ENCODE measurements at regions not wholly inside any gene's neighbourhood (a gene's known extent, or its start where the extent isn't known, plus 50 kb on each side); places are given as distances from the start of the nearest gene placed in this dataset.
"Not testable (repeated sequence)": the region's sequence is repeated elsewhere in the genome, so short reads cannot be mapped to it uniquely, and the experiment has no call there.

DNA sequence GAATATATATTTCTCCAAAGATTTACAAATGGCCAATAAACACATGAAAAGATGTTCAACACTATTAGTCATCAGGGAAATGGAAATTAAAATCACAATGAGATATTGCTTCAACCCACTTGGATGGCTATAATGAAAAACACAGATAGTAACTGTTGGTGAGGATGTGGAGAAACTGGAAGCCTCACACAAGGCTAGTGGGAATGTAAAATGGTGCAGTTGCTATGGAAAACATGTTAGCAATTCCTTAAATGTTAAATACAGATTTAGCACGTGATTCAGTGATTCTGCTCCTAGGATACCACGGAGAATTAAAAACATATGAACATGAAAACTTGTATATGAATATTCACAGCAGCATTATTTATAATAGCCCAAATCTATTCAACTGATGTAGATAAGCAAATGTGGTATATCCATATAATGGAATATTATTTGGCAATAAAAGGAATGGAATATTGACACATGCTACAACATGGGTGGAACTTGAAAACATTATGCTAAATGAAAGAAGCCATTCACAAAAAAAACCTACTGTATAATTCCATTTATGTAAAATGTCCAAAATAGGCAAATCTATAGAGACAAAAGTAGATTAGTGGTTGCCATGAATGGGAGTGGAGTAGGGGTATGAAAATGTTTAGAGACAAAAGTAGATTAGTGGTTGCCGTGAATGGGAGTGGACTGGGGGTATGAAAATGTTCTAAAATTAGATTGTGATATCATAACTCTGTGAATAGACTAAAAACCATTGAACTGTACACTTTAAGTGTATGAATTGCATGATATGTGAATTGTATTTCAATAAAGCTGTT is 227.1 kb upstream of the DDHD1 start:
- no peak for DNase-seq (ENCODE audit: low read depth in 3 of 3, low spot score in 2 of 3)

- DNase-seq (ENCODE audit: low read depth in 3 of 3, low spot score in 2 of 3): no peak
Measured at GRCh38 chr14:53378142-53378541, 225.0 kb upstream of the DDHD1 start.

DNA sequence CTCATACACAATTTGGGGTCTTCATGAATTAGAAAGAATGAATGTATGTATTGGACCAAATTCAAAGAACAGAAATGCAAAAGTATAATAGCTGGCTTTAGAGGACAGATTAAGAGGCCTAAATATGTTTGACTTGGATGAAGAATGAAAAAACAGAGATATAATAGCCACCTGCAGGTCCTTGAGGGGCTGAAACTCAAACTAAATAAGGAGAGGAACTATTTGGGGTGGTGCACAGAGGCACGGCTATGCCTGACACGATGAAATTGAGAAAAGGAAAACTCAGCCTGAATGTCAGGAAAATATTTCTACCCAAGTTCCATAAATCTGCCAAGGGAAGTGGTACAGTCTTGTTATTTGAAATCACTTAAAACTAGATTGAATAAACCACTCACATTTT is 222.9 kb upstream of the DDHD1 start:
- no peak for DNase-seq (ENCODE audit: low read depth in 3 of 3, low spot score in 2 of 3)

DNA sequence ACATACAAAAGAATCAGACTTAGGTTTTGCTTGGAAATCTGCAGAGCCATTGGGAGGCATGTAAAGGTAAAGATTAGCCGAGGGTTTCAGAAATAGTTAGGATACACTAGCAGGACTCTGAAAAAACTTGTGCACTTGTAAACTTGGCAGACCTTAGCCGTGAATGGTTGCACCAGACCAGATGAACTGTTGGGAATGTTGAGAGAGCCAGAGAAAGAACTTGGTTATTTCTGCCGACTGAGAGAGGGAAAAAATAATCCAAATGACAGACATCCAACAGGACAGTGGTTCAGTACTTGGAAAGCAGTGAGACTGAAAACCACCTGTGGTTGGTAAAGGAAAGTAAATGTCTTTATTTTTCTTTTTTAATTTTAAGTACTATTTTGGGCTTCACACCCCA is 222.5 kb upstream of the DDHD1 start:
- DNase-seq (ENCODE audit: low read depth in 3 of 3, low spot score in 2 of 3): no peak

DNA sequence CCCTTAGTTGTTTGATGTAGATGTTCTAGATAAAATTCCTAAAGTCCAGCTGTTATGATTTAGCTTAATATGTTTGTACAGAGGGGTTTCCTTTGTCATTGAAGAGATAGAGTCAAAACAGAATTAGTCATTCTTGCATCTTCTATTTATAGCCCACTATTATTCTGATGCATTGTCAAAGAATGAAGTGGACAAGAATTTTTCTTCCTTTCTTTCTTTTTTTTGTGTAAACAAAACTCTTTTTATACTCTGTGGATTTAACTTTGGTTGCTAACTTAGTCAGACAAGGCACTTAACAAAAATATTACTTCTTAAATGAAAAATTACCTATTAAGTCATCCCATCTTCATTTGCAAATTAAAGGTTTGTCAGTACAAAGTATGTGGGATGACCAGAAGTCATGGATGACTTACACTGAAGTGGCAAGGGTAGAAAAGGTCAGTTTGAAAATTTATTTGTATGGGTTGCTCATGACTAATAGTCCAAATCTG is 215.6 kb upstream of the DDHD1 start:
- no peak for DNase-seq (ENCODE audit: low read depth in 3 of 3, low spot score in 2 of 3)

DNA sequence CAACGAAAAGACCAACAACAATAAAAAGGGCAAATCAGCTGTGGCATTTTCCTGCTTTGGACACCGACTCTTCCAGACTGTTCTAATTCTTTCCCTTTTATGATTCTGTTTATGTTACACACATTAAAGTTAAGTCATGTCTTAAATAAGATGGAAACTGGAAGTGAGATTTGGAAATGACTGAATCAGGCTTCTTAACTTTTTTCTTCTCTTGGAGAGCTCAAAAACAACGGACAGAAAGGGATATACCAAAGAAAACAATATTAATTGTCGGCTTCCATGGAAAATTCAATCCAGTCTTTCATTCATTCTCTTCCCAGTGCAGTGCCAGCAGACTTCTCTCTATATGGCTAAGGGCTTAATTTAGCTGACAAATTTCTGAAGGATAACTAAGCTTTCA is 214.9 kb upstream of the DDHD1 start:
- no peak for DNase-seq (ENCODE audit: low read depth in 3 of 3, low spot score in 2 of 3)

DNA sequence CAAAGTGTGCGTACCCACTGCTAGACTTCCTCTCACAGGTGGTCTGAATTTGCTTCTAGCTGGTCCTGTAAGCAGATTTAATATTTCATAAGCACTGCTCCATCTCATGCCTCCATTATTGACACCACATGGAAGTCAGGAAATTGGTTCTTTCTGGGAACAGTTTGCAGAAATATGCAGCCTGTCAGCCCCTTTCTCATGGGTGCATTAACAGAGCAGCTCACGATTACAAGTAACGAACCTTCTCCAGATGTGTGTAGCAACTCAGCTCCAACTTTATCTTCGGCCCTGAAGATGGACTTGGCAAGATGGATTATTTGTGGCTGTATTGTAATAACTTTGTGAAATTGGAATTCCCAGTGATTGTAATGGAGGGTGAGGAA is 214.5 kb upstream of the DDHD1 start:
- DNase-seq (ENCODE audit: low read depth in 3 of 3, low spot score in 2 of 3): no peak

DNA sequence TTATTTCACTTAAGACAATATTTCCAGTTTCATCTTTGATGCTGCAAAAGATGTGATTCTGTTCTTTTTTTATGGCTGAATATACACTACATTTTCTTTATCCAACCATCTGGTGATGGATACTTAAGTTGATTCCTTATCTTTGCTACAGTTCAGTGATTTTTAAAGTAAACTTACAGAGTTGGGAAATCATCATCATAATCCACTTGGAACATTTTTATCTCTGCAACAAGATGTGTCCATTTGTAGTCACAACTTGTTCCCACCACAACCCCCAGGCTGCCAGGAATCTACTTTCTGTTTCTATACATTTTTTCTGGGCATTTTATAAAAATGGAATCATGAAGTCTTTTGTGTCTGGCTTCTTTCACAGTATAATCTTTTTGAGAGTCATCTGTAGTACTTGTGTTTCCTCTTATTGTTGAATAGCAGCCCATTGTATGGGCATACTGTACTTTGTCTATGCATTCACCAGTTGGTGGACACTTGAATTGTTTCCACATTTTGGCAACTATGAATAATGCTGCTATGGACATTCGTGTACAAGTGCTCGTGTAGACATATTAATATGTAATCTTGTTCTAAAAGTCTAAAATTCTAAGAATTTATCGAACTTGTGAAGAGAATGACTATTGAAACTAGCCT is 212.5 kb upstream of the DDHD1 start:
- DNase-seq (ENCODE audit: low read depth in 3 of 3, low spot score in 2 of 3): no peak

GRCh38 chr14:53362916-53363315 is 209.8 kb upstream of the DDHD1 start:
- DNase-seq (ENCODE audit: low read depth in 3 of 3, low spot score in 2 of 3): not testable (repeated sequence)

DNA sequence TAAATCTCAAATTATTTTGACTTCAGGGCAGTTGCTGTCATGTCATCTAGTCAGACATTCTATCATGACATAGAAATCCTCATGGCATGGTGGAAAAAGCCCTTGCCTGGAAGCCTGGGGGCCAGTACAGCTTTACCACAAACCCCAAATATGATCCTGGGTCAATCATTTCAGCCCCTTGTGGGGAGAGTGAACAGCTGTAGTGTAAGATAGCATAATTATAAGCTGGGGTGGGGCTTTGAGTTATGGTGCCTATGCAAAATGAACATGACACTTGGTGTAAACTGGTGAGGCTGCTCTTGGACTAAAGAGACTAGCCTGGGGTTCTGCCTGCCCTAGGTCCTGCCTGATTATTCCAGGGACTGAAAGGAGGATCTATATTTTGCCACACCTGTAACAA is 207.7 kb upstream of the DDHD1 start:
- no peak for DNase-seq (ENCODE audit: low read depth in 3 of 3, low spot score in 2 of 3)

GRCh38 chr14:53358166-53358565 is 205.0 kb upstream of the DDHD1 start:
- no peak for DNase-seq (ENCODE audit: low read depth in 3 of 3, low spot score in 2 of 3)

GRCh38 chr14:53356361-53357150 is 203.4 kb upstream of the DDHD1 start:
- no peak for DNase-seq (ENCODE audit: low read depth in 3 of 3, low spot score in 2 of 3)

DNA sequence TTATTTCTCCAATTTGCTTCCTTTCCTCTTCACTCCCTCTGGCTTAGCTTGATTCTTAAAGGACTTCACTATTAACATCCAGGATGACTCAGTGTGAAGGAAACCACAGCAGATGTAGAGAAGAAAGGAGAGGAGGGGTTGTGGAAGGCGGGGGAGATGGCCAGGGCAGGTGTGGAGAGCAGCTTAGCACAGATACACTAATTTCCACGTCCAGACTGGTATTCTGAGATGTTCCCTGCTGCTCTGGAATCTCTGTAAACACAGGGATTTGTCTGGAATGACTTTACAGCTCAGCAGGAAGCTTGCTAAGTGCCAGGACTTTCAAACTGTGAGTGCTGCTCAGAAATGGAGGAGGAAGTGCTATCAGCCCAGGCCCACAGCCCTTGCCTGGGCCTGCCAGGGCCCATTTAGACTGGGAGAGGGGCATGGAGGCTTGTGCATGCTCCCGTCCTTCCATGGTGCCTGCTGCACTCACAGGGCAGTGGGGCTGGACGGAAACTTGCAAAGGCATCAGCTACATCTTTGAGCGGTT is 202.5 kb upstream of the DDHD1 start:
- no peak for DNase-seq (ENCODE audit: low read depth in 3 of 3, low spot score in 2 of 3)

DNA sequence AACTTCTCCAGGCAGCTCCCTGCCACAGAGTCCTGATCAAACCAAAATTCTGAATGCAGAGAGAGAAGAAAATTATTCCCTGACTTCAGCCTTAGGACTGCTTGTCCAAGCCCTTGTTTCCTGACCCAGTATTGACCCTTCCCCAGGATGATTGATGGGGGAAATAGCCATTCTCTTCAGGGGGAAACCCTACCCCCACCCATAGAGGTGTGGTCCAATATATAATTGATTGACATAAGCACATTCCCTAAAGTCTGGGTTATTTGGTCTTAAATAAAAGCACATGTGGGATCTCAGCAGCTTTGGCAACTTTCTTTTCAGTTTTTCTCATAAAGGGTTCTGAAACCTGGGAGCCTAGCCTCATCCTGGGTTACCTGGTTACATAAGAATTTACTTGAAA is 201.2 kb upstream of the DDHD1 start:
- no peak for DNase-seq (ENCODE audit: low read depth in 3 of 3, low spot score in 2 of 3)

GRCh38 chr14:53350866-53351265 is 197.7 kb upstream of the DDHD1 start:
- DNase-seq (ENCODE audit: low read depth in 3 of 3, low spot score in 2 of 3): no peak

- no peak for DNase-seq (ENCODE audit: low read depth in 3 of 3, low spot score in 2 of 3)
Measured at GRCh38 chr14:53350429-53350828, 197.3 kb upstream of the DDHD1 start.

DNA sequence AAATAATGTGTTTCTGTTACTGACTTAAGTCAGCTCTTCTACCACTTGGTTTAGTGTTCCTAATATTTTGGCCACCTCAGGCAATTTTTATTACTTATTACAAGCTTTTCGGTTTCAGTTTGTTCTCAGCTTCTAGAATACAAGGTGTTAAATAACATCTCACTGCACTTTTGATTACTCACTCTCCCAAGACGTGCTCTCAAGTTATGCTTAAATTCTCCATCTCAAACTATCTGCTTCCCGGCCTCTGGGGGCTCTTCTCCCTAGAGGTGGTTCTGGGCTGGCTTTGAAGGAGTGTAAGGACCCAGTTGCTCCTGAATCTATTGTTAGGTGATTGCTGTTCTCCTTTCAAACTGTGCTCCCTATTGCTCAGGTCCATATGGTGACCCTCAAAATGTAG is 193.9 kb upstream of the DDHD1 start:
- no peak for DNase-seq (ENCODE audit: low read depth in 3 of 3, low spot score in 2 of 3)

- no peak for DNase-seq (ENCODE audit: low read depth in 3 of 3, low spot score in 2 of 3)
Measured at GRCh38 chr14:53341324-53341723, 188.2 kb upstream of the DDHD1 start.

DNA sequence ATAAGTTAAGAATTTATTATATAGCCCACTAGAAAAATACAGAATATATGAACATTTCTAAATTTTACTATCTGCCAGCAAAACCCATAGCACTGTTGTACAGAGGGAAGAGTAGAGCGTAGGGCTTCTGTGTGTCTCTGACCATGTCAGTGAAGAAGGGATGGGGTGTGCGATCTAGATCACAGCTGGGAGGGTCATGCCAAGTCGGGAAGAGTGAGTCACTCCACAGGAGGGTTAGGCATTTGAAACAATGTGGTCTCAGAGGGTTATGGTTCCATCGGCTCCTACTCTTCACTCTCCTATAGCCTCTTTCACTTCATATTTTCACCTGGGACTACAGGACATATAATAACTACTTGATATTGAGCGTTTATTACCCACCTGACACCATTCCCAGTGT is 185.1 kb upstream of the DDHD1 start:
- DNase-seq (ENCODE audit: low read depth in 3 of 3, low spot score in 2 of 3): no peak

GRCh38 chr14:53336729-53337128 is 183.6 kb upstream of the DDHD1 start:
- DNase-seq (ENCODE audit: low read depth in 3 of 3, low spot score in 2 of 3): no peak

GRCh38 chr14:53333809-53334208 is 180.7 kb upstream of the DDHD1 start:
- DNase-seq (ENCODE audit: low read depth in 3 of 3, low spot score in 2 of 3): no peak
